HG03558 (cell line): ENCODE measurements at regions not wholly inside any gene's neighbourhood (a gene's known extent, or its start where the extent isn't known, plus 50 kb on each side); places are given as distances from the start of the nearest gene placed in this dataset.
"Not testable (repeated sequence)": the region's sequence is repeated elsewhere in the genome, so short reads cannot be mapped to it uniquely, and the experiment has no call there.

Source experiments
- ATAC-seq: cut with Tn5 transposase; IDR thresholded peaks from one replicate; pipeline ENCODE4 v1.9.1; 2021; ENCODE audit warnings: moderate number of reproducible peaks; ENCODE audit not compliant: unreplicated experiment; ENCODE audit errors: extremely low read depth

- no peak for ATAC-seq
These were observed 973.5 kb upstream of the SPRY2 start for GRCh38 chr13:81314461-81314860.

- ATAC-seq = no peak
These were observed 965.0 kb upstream of the SPRY2 start for GRCh38 chr13:81305928-81306327.

DNA sequence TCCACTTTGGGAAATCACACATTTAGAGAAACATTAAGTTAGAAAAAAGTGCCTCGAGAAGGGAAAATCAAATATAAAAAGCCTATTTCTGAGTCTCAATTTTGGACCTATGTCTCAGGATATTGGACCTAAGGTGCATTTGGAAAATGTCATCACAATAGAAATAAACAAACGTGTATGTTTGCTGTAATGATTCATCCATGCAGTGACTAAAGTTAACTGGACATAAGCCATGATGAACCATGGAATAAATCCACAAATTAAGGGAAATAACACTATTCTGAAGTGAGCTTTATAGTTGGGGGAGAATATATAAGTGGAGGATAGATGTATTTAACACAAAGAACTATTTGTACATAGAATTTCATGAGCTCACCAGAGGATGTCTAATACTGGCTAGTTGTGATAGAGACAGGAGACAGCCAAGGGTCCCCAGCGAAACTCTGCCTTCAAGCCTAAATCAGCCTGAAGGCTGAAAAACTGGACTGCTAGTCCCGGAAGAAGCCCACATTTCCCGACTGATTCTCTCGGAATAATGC lies 963.3 kb upstream of the SPRY2 start:
- ATAC-seq = no peak

- no peak for ATAC-seq
These were observed 961.8 kb upstream of the SPRY2 start for GRCh38 chr13:81302677-81303076.

- ATAC-seq = no peak
These were observed 961.2 kb upstream of the SPRY2 start for GRCh38 chr13:81302125-81302524.

DNA sequence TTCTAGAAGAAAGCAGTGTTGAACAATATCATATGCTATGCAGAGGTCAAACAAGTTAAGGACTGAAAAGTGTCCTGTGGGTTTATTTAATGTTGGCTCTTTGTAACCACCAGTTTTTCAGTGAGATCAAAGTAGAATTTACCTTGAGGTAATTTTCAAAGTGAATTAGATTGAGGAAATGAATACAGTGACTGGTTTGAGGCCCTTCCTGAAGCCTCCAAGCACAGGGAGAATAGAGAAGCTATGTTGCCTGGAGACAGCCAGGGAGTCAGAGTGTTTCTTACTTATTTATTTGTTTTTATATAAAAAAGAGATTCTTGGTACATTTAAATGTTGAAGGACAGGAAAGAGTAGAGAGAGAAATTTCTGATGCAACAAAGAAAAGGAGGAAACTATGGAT lies 954.3 kb upstream of the SPRY2 start:
- ATAC-seq = no peak

- no peak for ATAC-seq
These were observed 952.8 kb upstream of the SPRY2 start for GRCh38 chr13:81293594-81294164.

DNA sequence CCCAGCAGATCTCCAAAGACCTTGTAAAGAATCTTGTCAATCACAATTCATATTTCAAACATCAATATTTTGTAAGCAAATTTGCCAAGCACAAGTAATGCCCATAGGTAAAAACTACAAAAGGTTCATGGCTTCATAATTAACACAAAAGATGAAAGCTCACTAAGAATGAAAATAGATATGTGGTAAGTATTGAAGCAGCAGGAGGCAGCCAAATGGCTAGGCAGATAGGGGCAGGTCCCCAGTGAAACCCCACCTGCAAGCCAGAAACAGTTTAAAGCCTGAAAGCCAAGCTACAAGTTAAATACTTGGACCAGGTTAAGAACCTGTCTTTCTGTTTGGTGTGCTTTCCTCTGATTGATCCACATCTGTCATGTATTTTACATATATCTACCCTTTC lies 942.6 kb upstream of the SPRY2 start:
- no peak for ATAC-seq

- ATAC-seq = no peak
These were observed 942.1 kb upstream of the SPRY2 start for GRCh38 chr13:81283062-81283461.

GRCh38 chr13:81275666-81276258 lies 934.8 kb upstream of the SPRY2 start:
- no peak for ATAC-seq

DNA sequence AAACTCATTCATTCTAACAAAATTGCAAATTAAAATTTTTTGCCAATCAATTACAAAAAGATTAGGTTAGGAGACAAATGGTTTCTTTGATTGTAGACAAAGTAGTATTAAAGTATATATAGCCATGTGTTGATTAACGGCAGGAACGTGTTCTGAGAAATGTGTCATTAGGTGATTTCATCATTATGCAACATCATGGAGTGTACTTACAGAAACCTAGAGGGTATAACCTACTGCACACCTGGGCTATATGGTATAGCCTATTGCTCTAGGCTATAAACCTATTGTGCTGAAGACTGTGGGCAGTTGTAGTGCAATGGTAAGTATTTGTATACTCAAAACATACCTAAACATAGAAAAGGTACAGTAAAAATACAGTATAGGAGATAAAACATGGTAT lies 906.8 kb upstream of the SPRY2 start:
- ATAC-seq = no peak

- no peak for ATAC-seq
These were observed 905.6 kb upstream of the SPRY2 start for GRCh38 chr13:81246556-81246955.

- ATAC-seq = no peak
These were observed 903.1 kb upstream of the SPRY2 start for GRCh38 chr13:81244011-81244410.

DNA sequence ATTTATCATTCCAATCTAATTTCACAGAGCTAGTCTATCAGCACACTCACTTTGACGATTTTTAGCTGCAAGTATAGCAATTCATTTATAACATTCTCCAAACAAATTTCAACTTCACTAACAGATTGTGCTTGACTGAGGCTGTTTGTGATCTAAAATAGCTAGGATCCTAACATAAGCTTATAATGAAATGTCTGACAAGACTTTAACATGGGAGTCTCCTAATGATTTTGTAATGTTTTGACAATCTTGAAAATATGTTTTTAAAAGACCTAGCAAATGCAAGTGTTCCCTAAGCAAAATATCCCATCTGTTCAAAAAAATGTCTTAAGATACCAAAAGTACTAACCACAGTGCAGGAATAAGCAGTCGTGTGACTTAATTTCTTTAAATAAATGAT lies 889.5 kb upstream of the SPRY2 start:
- ATAC-seq = no peak

DNA sequence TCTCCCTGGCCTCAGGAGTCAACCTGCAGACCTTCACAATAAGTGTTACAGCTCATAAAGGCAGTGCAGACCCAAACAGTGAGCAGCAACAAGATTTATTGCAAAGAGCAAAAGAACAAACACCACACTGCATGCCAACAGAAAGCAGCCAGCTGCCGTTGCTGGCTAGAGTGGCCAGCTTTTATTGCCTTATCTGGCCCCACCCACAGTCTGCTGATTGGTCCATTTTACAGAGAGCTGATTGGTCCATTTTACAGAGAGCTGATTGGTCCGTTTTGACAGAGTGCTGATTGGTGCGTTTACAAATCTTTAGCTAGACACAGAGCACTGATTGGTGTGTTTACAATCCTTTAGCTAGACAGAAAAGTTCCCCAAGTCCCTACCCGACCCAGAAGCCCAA lies 885.9 kb upstream of the SPRY2 start:
- ATAC-seq = not testable (repeated sequence)

- ATAC-seq = no peak
These were observed 883.4 kb upstream of the SPRY2 start for GRCh38 chr13:81224209-81224833.

DNA sequence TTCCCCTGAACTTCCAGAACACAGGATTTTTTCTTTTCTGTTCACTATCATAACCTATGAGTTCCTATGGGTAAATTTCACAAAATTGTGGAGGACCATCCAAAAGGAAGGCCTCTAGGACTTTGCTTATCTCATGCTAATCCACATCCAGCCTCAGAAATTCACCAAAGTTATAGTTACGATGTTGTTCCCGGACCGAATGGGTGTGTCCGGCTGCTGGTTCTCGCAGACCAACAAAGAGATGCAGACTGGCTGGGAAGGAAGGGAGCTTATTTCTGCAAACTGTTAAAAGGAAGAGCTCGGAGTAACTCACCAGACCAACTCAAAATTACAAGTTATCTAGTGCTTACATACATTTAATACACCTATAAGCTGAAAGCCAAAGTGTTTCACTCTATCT lies 882.9 kb upstream of the SPRY2 start:
- no peak for ATAC-seq

DNA sequence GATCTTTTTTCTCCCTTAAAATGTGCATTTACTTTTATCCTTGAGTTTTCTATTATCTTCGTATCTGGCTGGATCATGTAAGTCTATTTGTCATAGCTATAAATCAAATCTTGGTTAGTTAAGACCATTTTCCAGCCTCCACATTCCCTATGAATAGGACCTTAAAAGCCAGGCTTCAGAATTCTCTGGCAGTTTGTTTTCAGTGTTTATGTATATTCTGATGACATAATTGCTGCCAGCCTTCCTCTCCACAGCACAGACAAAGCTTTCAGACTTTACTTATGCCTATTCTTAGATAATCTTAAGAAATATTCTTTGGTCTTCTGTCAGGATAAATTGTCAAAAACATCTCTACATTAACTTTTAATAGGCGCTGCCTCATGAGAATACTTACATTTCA lies 870.8 kb upstream of the SPRY2 start:
- ATAC-seq = no peak

- ATAC-seq = no peak
These were observed 866.7 kb upstream of the SPRY2 start for GRCh38 chr13:81207636-81208035.

- no peak for ATAC-seq
These were observed 866.3 kb upstream of the SPRY2 start for GRCh38 chr13:81207231-81207630.

DNA sequence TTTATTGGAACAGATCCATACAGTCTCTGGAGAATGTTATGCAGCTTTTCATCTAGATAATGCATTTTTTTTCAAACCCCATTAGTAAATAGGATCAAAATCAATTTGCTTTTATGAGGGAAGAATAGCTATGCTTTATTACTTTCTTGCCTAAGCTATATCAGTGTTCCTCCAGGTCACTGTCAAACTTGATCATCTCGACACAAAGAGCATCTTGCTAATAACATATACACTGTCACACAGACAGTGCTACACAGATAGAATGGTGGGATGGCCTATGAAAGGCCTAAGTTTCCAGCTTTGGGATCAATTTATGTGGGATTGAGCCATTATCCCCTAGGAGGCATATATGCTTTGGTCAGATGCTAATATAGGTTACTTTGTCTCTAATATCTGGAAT lies 862.9 kb upstream of the SPRY2 start:
- ATAC-seq = no peak

DNA sequence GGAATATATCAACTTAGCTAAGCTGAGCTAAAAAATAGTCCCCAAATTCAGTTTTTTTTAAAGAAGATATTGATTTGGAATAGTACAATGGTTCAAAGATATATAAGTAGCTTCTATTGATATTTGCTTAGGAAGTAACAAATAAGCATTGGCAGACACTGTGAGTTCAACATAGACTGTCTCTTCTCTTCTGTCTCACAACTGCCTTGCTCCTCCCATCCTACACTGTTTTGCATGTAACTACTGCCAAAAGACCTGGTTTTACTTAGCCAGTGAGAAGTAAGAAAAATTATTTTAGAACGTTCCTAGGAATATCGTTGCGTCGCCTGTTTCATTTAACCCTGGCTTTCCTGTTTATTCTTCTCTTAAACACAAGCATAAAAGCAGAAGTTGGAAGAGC lies 859.0 kb upstream of the SPRY2 start:
- ATAC-seq = no peak
